ENCODE measurements at regions not wholly inside any gene's neighbourhood (a gene's known extent, or its start where the extent isn't known, plus 50 kb on each side); places are given as distances from the start of the nearest gene placed in this dataset.
"Not testable (repeated sequence)": the region's sequence is repeated elsewhere in the genome, so short reads cannot be mapped to it uniquely, and the experiment has no call there.

GRCh38 chr20:53738039-53738944, 144.7 kb upstream of the ZNF217 start:
- no peak for DNase-seq

- DNase-seq = no peak
Measured at GRCh38 chr20:53737396-53738038, 143.9 kb upstream of the ZNF217 start.

GRCh38 chr20:53736757-53737395, 143.2 kb upstream of the ZNF217 start:
- DNase-seq = no peak

GRCh38 chr20:53736122-53736756, 142.6 kb upstream of the ZNF217 start:
- DNase-seq = no peak

DNA sequence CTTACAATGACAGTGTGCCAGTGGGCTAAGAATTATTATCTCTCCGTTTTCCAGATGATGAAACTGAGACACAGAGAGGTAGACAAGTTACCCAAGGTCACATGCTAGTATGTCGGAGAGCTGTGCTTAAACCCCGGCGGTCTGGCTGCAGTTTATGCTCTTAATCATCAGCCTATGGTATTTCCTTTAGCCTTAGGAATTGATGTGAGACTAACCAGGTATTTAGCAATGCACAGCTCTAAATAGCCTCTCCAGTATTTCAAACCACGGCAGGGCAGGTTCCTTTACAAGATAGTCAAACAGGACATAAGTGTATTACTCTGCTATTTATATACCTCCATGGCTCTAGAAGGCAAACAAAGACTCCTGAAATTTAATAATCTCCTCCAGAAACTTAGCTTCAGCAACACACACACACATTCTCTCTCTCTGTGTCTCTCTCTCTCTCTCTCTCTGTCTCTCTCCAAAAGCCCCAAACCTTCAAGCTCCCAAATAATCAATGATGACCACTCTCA, 142.0 kb upstream of the ZNF217 start:
- no peak for DNase-seq

DNA sequence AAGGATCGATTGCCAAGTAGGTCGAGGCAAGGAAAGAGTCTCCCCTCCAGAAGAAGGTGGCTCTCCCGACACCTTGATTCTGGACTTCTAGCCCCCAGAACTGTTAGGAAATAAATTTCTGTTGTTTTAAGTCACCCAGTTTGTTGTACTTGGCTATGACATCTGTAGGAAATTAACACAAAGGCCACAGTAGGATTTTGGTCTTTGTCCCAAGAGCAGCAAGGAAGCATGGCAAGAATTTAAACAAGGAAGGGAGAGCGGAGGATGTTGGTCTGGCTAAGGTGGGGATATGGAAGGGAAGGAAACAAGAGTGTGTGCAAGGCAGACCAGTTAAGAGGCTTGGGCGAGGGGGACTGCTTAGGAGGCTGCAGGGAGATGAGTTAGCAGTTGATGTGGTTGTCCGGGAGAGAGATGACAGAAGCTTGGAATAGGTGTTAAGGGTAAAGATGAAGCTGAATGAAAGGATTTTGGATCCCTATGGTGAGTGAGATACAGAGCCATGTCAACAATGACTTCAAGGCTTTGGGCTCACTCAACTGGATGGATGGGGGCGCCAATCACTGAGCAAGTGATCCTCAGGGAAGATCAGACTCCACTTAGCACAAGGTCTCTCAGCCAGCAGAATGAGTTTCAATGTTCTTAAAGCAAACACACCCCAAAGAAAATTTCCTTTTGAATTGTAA, 140.5 kb upstream of the ZNF217 start:
- DNase-seq = no peak

- DNase-seq = no peak
Measured at GRCh38 chr20:53731595-53731994, 138.0 kb upstream of the ZNF217 start.

DNA sequence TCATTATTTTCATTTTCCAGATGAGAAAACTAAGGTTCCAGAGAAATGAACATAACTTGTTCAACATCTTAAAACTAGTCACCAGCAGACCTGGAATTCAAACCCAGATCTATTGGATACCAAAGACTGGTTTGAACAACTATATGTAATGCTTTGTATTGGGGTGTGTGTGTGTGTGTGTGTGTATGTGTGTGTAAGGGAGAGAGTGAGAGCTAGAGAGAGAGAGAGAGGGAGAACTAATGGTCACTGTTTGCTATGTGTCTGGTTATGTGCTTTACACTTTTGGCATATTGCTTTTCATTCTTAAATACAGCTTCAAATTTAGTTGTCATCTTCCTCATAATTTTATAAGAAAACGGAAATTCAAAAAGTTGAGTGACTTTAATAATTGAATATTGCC, 134.7 kb upstream of the ZNF217 start:
- DNase-seq = no peak

GRCh38 chr20:53727239-53727638, 133.6 kb upstream of the ZNF217 start:
- not testable (repeated sequence) for DNase-seq

GRCh38 chr20:53725575-53725970, 131.9 kb upstream of the ZNF217 start:
- DNase-seq = no peak

DNA sequence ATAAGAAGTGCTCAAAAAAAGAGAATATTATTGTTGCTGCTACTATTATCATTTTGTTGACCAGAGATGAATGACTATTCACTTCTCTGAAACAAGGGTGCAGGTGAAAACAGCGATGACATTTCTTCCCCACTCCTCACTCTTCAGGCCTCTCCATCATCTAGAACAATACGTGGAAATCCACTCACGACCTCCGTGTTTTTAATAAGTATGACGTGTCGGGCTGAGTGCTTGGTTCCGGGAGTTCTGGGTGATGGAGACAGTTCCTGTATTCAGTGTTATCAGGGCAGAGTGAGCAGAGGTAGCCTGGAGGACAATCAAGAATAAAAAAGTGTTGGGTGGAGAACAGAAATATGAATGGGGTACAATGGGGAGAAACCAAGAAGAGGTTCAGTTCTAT, 130.0 kb upstream of the ZNF217 start:
- no peak for DNase-seq

DNA sequence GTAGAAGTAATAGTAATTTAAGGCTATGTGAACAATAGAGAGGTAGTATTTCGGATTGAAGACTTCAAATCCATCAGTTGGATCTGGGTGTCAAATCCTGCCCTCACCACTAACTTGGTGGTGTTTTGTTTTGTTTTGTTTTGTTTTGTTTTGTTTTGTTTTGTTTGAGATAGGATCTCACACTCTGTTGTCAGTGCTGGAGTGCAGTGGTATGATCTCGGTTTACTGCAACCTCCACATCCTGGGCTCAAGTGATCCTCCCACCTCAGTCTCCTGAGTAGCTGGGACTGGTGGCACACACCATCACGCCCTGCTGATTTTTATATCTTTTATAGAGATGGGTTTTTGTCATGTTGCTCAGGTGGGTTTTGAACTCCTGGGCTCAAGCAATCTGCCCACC, 129.4 kb upstream of the ZNF217 start:
- no peak for DNase-seq

GRCh38 chr20:53722515-53723036, 128.9 kb upstream of the ZNF217 start:
- DNase-seq = no peak

GRCh38 chr20:53721445-53721963, 127.9 kb upstream of the ZNF217 start:
- DNase-seq = not testable (repeated sequence)

GRCh38 chr20:53719171-53719803, 125.6 kb upstream of the ZNF217 start:
- DNase-seq = not testable (repeated sequence)

GRCh38 chr20:53718142-53719021, 124.7 kb upstream of the ZNF217 start:
- no peak for DNase-seq

- no peak for DNase-seq
Measured at GRCh38 chr20:53716395-53716794, 122.8 kb upstream of the ZNF217 start.

- DNase-seq = no peak
Measured at GRCh38 chr20:53714524-53714923, 120.9 kb upstream of the ZNF217 start.

GRCh38 chr20:53713328-53714056, 119.9 kb upstream of the ZNF217 start:
- DNase-seq = no peak
